H1 (cell line): ENCODE measurements at regions not wholly inside any gene's neighbourhood (a gene's known extent, or its start where the extent isn't known, plus 50 kb on each side); places are given as distances from the start of the nearest gene placed in this dataset.

Experiments
- CTCF ChIA-PET: fragments of 300-600 bp; sonication (Branson Sonifier 250); formaldehyde crosslinking; loops from one replicate; lab custom pipeline; 2021; ENCODE audit not compliant: partially characterized antibody; lab: Charles Lee
- POLR2A ChIA-PET: fragments of 300-600 bp; sonication (Branson Sonifier 250); formaldehyde crosslinking; loops from one replicate; lab custom pipeline; 2021; ENCODE audit warnings: inconsistent platforms; ENCODE audit not compliant: partially characterized antibody; lab: Charles Lee
- DNase-seq, 2 experiments: peaks; one replicate each; pipeline versions ENCODE4 v3.0.0 to v3.0.0-alpha.2; 2010 to 2022; ENCODE audit warnings: low spot score in 2 of 2, low read depth in 1 of 2, mixed read lengths in 1 of 2
- FAIRE-seq: peaks from 2 replicates; lab custom pipeline; 2011; peaks lifted over from hg19 to GRCh38; lab: Jason Lieb, UNC
- H2AFZ ChIP-seq: 2 replicates; pipeline ENCODE4 v1.8.1; 2012; ENCODE audit warnings: low read length, inconsistent platforms
- H2AK5ac ChIP-seq: 2 replicates; pipeline ENCODE4 v1.6.1; 2013; ENCODE audit warnings: low read depth, low read length
- H2BK120ac ChIP-seq: replicated peaks from 2 replicates; pipeline ENCODE3; 2013; ENCODE audit warnings: low read depth, low read length, inconsistent platforms
- H2BK12ac ChIP-seq: 2 replicates; pipeline ENCODE4 v1.6.1; 2013; ENCODE audit warnings: low read depth, low read length
- H2BK15ac ChIP-seq: 2 replicates; pipeline ENCODE4 v1.6.1; 2013; ENCODE audit warnings: low read length
- H2BK20ac ChIP-seq: 2 replicates; pipeline ENCODE4 v1.6.1; 2013; ENCODE audit warnings: low read length
- H2BK5ac ChIP-seq: 2 replicates; pipeline ENCODE4 v1.6.1; 2013; ENCODE audit warnings: low read depth, low read length
- H3K14ac ChIP-seq: 2 replicates; pipeline ENCODE4 v1.6.1; 2013; ENCODE audit warnings: inconsistent platforms; ENCODE audit not compliant: insufficient read length
- H3K18ac ChIP-seq: 2 replicates; pipeline ENCODE4 v1.6.1; 2013; ENCODE audit warnings: low read length; ENCODE audit errors: extremely low read depth
- H3K23ac ChIP-seq: 2 replicates; pipeline ENCODE4 v1.6.1; 2013; ENCODE audit warnings: inconsistent platforms; ENCODE audit not compliant: insufficient read length
- H3K23me2 ChIP-seq: 2 replicates; pipeline ENCODE4 v1.6.1; 2013; ENCODE audit warnings: low read depth, low read length
- H3K27ac ChIP-seq: 2 replicates; pipeline ENCODE4 v1.6.1; 2011; ENCODE audit warnings: low read depth, low read length, inconsistent platforms
- H3K27me3 ChIP-seq, 4 experiments: replicated peaks in 1 of 4; 1 replicate in 1 of 4; 2 replicates in 3 of 4; pipeline versions ENCODE4 v1.6.1 to v1.8.1; 2011 to 2013; ENCODE audit warnings: low read length in 3 of 4, mild to moderate bottlenecking in 3 of 4, inconsistent platforms in 2 of 4, mixed read lengths in 2 of 4, moderate library complexity in 1 of 4; ENCODE audit not compliant: control insufficient read depth in 3 of 4, insufficient read depth in 3 of 4; ENCODE audit errors: extremely low read depth in 1 of 4
- H3K36me3 ChIP-seq, 4 experiments: 2 replicates each; pipeline versions ENCODE4 v1.6.1 to v1.8.1; 2011 to 2013; ENCODE audit warnings: mild to moderate bottlenecking in 4 of 4, low read length in 3 of 4, moderate library complexity in 2 of 4, control low read depth in 1 of 4, inconsistent platforms in 1 of 4; ENCODE audit not compliant: insufficient read depth in 4 of 4, control insufficient read depth in 2 of 4
- H3K4ac ChIP-seq: replicated peaks from 2 replicates; pipeline ENCODE3; 2013; ENCODE audit warnings: low read length, low read depth, mixed read lengths, inconsistent platforms; ENCODE audit not compliant: insufficient read length
- H3K4me1 ChIP-seq, 4 experiments: replicated peaks in 1 of 4; 1 replicate in 1 of 4; 2 replicates in 3 of 4; pipeline versions ENCODE4 v1.6.1 to v1.8.1; 2011 to 2013; ENCODE audit warnings: low read length in 3 of 4, inconsistent platforms in 2 of 4, mixed read lengths in 1 of 4; ENCODE audit not compliant: insufficient read depth in 4 of 4, control insufficient read depth in 3 of 4
- H3K4me2 ChIP-seq, 2 experiments: 2 replicates each; pipeline versions ENCODE4 v1.6.1 to v1.8.1; 2011 to 2013; ENCODE audit warnings: low read depth in 2 of 2, low read length in 2 of 2, control low read depth in 1 of 2, inconsistent platforms in 1 of 2, mild to moderate bottlenecking in 1 of 2; ENCODE audit not compliant: insufficient read depth in 1 of 2
- H3K4me3 ChIP-seq, 4 experiments: fragments of 200-600, 300-600 bp in 1 of 4; sonication (generic), shearing (Covaris generic), sonication (Bioruptor Twin) in 1 of 4; 2 replicates each; pipeline versions ENCODE4 v1.5.1 to v1.8.1; 2011 to 2016; ENCODE audit warnings: low read length in 4 of 4, low read depth in 3 of 4, control low read depth in 2 of 4, inconsistent platforms in 2 of 4, mild to moderate bottlenecking in 2 of 4, mixed read lengths in 1 of 4, moderate library complexity in 1 of 4; ENCODE audit not compliant: insufficient read depth in 2 of 4; ENCODE audit errors: extremely low read depth in 1 of 4
- H3K56ac ChIP-seq: replicated peaks from 2 replicates; pipeline ENCODE3; 2013; ENCODE audit warnings: low read depth, mild to moderate bottlenecking, mixed read lengths, low read length, inconsistent platforms; ENCODE audit not compliant: insufficient read length
- H3K79me1 ChIP-seq: 2 replicates; pipeline ENCODE4 v1.6.1; 2013; ENCODE audit warnings: low read depth, low read length, control low read depth
- H3K79me2 ChIP-seq, 2 experiments: 2 replicates each; pipeline versions ENCODE4 v1.6.1 to v1.8.1; 2012 to 2013; ENCODE audit warnings: low read length in 2 of 2, mild to moderate bottlenecking in 2 of 2, inconsistent platforms in 1 of 2; ENCODE audit not compliant: insufficient read depth in 2 of 2, control insufficient read depth in 1 of 2
- H3K9ac ChIP-seq, 4 experiments: replicated peaks in 1 of 4; 1 replicate in 1 of 4; 2 replicates in 3 of 4; pipeline versions ENCODE4 v1.6.1 to v1.8.1; 2011 to 2013; ENCODE audit warnings: low read depth in 3 of 4, low read length in 3 of 4, control low read depth in 2 of 4, mild to moderate bottlenecking in 2 of 4, moderate library complexity in 2 of 4, inconsistent platforms in 1 of 4; ENCODE audit errors: extremely low read depth in 1 of 4
- H3K9me3 ChIP-seq, 2 experiments: 2 replicates each; pipeline versions ENCODE4 v1.6.1 to v1.8.1; 2012 to 2013; ENCODE audit warnings: mild to moderate bottlenecking in 2 of 2, moderate library complexity in 2 of 2, control low read depth in 1 of 2, inconsistent platforms in 1 of 2, low read depth in 1 of 2, low read length in 1 of 2, mixed read lengths in 1 of 2; ENCODE audit not compliant: insufficient read depth in 2 of 2
- H4K20me1 ChIP-seq, 2 experiments: replicated peaks in 1 of 2; 2 replicates each; pipeline versions ENCODE3 to v1.8.1; 2011 to 2013; ENCODE audit warnings: inconsistent platforms in 2 of 2, low read length in 2 of 2, mild to moderate bottlenecking in 1 of 2; ENCODE audit not compliant: insufficient read depth in 2 of 2, control insufficient read depth in 1 of 2
- H4K5ac ChIP-seq: 2 replicates; pipeline ENCODE4 v1.6.1; 2013; ENCODE audit warnings: low read length, low read depth, mixed read lengths, inconsistent platforms; ENCODE audit not compliant: insufficient read length
- H4K8ac ChIP-seq: 2 replicates; pipeline ENCODE4 v1.8.0; 2013; ENCODE audit warnings: mild to moderate bottlenecking, moderate library complexity, low read length, inconsistent platforms; ENCODE audit not compliant: insufficient read depth; ENCODE audit errors: extremely low read depth
- H4K91ac ChIP-seq: replicated peaks from 2 replicates; pipeline ENCODE3; 2013; ENCODE audit warnings: low read length, mixed read lengths, inconsistent platforms; ENCODE audit not compliant: insufficient read length
- ASH2L ChIP-seq: fragments of 200-600, 300-600 bp; sonication (generic); IDR thresholded peaks from one replicate; pipeline ENCODE4 v1.7.1; 2017; ENCODE audit warnings: low read length
- CEBPB ChIP-seq: IDR thresholded peaks from 2 replicates; pipeline ENCODE4 v1.6.1; 2012; ENCODE audit warnings: low read depth, low read length
- EZH2 ChIP-seq: fragments of 200-600 bp; sonication (generic); IDR thresholded peaks from 2 replicates; pipeline ENCODE4 v1.7.1; 2012; ENCODE audit warnings: low read depth, mild to moderate bottlenecking, moderate library complexity, low read length, inconsistent platforms; ENCODE audit not compliant: severe bottlenecking
- JUND ChIP-seq: IDR thresholded peaks from 2 replicates; pipeline ENCODE4 v1.6.1; 2011; ENCODE audit warnings: mild to moderate bottlenecking, improper control_type of control experiment, low read length
- PHF8 ChIP-seq: fragments of 200-600 bp; sonication (generic); conservative IDR thresholded peaks from 2 replicates; pipeline ENCODE4 v1.7.1; 2012; ENCODE audit warnings: low read depth, mild to moderate bottlenecking, inconsistent platforms, low read length, moderate library complexity
- POLR2A ChIP-seq, 2 experiments: IDR thresholded peaks; 1 replicate in 1 of 2; 2 replicates in 1 of 2; pipeline ENCODE4 v1.6.1; 2011; ENCODE audit warnings: low read depth in 2 of 2, low read length in 2 of 2, mild to moderate bottlenecking in 2 of 2; ENCODE audit errors: control extremely low read depth in 1 of 2
- POLR2AphosphoS5 ChIP-seq: IDR thresholded peaks from 2 replicates; pipeline ENCODE4 v1.6.1; 2011; ENCODE audit warnings: low read depth, low read length
- RBBP5 ChIP-seq: IDR thresholded peaks from 2 replicates; pipeline ENCODE4 v1.7.1; 2012; ENCODE audit warnings: low read depth, mild to moderate bottlenecking, inconsistent platforms, low read length, moderate library complexity, borderline replicate concordance
- SIRT6 ChIP-seq: IDR thresholded peaks from one replicate; pipeline ENCODE4 v1.7.1; 2012; ENCODE audit warnings: low read length, inconsistent platforms
- SP2 ChIP-seq: IDR thresholded peaks from 2 replicates; pipeline ENCODE4 v1.6.1; 2012; ENCODE audit warnings: mild to moderate bottlenecking, low read length, inconsistent platforms
- TBP ChIP-seq: IDR thresholded peaks from 2 replicates; pipeline ENCODE4 v1.6.1; 2011; ENCODE audit warnings: low read depth, low read length, improper control_type of control experiment
- WGBS, 2 experiments: shearing (Covaris generic) in 1 of 2; methylation state at CpG; one replicate each; pipeline versions ENCODE4 v1.1.6 to v1.1.7; 2013 to 2015; ENCODE audit warnings: low lambda C conversion rate in 2 of 2, mixed read lengths in 2 of 2, inconsistent platforms in 1 of 2, low coverage in 1 of 2, missing lambda C conversion rate in 1 of 2; ENCODE audit not compliant: insufficient replicate concordance in 2 of 2, insufficient coverage in 1 of 2, insufficient read length in 1 of 2; ENCODE audit errors: extremely low coverage in 1 of 2, missing lambda C conversion rate in 1 of 2; 5-methylcytosine and 5-hydroxymethylcytosine counted together

DNA sequence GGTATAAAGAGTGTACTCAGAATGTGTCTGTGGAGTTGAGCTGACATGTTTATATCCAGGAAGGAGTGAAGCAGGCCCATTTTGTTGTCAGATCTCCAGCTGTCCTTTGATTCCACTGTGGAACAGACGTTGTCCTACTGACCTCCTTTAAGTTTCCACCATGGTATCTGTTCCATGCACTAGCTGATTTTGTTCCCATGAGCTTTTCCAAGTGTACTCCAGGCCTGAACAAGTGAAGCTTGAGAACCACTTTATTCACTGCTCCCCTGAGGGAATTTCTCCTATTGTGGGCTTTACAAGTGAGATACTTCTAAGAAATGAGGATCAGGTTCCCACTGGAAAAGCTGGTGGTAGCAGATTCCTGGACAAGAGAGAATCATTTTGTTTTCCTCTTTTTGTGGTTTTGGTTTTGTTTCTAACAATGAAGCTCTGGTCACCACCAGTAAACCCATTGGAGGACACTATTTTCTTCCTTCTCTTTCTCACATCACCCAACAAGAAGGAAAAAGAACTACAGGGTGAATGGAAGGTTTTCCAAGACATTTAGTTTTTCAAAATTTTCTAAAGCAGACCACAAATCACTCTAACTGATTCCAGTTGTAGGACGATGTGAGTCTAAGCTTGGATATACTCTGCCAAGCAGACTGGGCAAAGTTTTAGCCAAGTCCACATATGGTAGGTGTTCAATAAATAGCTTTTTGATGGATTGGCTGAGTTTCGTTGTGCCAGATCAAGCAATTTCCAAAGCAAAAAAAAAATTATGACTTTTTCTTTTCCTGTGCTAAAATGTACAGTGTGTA, 144.2 kb downstream of the JCAD start:
- no peak for FAIRE-seq
- ChIA-PET CTCF (interaction anchor here (1.2 kb wide), 1 partner anchor 55 kb away, joined by 3 read pairs; no protein-coding TSS in a partner anchor), POLR2A (no interaction called here)

More for the DNA sequence above, 144.2 kb downstream of the JCAD start:
- H2AFZ ChIP-seq: no peak overlapping the region
- H4K20me1 ChIP-seq: no peaks in the 10 kb centered on the region
- H4K8ac ChIP-seq: no peak overlapping the region
- H2BK15ac ChIP-seq: no peak overlapping the region
- no peaks in the 10 kb centered on the region for H3K36me3 ChIP-seq
- no peak overlapping the region for H2BK20ac ChIP-seq
- no peak overlapping the region for H3K27ac ChIP-seq
- H2BK5ac ChIP-seq: no peak overlapping the region
- no peak overlapping the region for H3K4me2 ChIP-seq
- no peak overlapping the region for H3K4me3 ChIP-seq
- H3K79me1 ChIP-seq: no peaks in the 10 kb centered on the region
- no peak overlapping the region for H3K23ac ChIP-seq
- no peak overlapping the region for H3K56ac ChIP-seq
- no peaks in the 10 kb centered on the region for H3K9me3 ChIP-seq
- H3K14ac ChIP-seq: no peak overlapping the region
- no peak overlapping the region for H2AK5ac ChIP-seq
- DNase-seq: no peak
- H2BK12ac ChIP-seq: no peak overlapping the region
- no peaks in the 10 kb centered on the region for H3K27me3 ChIP-seq
- no peak overlapping the region for H4K91ac ChIP-seq
- H3K4ac ChIP-seq: no peak overlapping the region
- H3K9ac ChIP-seq: no peak overlapping the region
- no peak for TF ChIP-seq POLR2A (IDR thresholded peaks at IDR 0.05; ENCODE audit: control extremely low read depth in 1 of 2, low read depth in 2 of 2, low read length in 2 of 2)
- no peak for TF ChIP-seq PHF8
- TF ChIP-seq ASH2L: no peak
- TF ChIP-seq CEBPB: no peak
- TF ChIP-seq TBP: no peak
- TF ChIP-seq SP2: no peak
- no peak for TF ChIP-seq POLR2AphosphoS5
- TF ChIP-seq JUND: no peak
- no peak for TF ChIP-seq RBBP5
- TF ChIP-seq SIRT6: no peak
- no peak for TF ChIP-seq EZH2
- TF ChIP-seq, all 59 proteins: peak for 0
- Histone ChIP-seq H3K23me2 (peaks cover 1% of the 10 kb centered on the region; the same call in 1 of the 2 replicates), H3K79me2 (no peaks in the 10 kb centered on the region), H3K18ac (no peak overlapping the region), H2BK120ac (no peak overlapping the region), H4K5ac (no peak overlapping the region), H3K4me1 (no peaks in the 10 kb centered on the region)
- WGBS, 2 experiments: 86% methylated on average over 3 of the region's 3 CpGs; no CpG with 5 or more reads in 1 of the 2 experiments
